Tibial nerve (tissue), 4 donors: ENCODE measurements at regions not wholly inside any gene's neighbourhood (a gene's known extent, or its start where the extent isn't known, plus 50 kb on each side); places are given as distances from the start of the nearest gene placed in this dataset.

Experiments
- DNase-seq, 2 donors: peaks; one replicate each; pipeline ENCODE4 v3.0.0-alpha.2; 2019; ENCODE audit warnings: low spot score in 2 of 2
- H3K27ac ChIP-seq, 4 donors: fragments of 200-600 bp; sonication (generic) in 3 of 4; one replicate each; pipeline ENCODE4 v1.5.1; 2017 to 2019; ENCODE audit warnings: mild to moderate bottlenecking in 1 of 4
- H3K27me3 ChIP-seq, 2 donors: fragments of 200-600 bp; sonication (generic) in 1 of 2; one replicate each; pipeline versions ENCODE4 v1.5.1 to v1.6.0; 2017 to 2019
- H3K36me3 ChIP-seq, 3 donors: fragments of 200-600 bp; sonication (generic); one replicate each; pipeline ENCODE4 v1.5.1; 2018 to 2019
- H3K4me1 ChIP-seq, 4 donors: fragments of 200-600 bp; sonication (generic) in 3 of 4; one replicate each; pipeline ENCODE4 v1.5.1; 2017 to 2019
- H3K4me3 ChIP-seq, 4 donors: fragments of 200-600 bp; sonication (generic) in 3 of 4; one replicate each; pipeline ENCODE4 v1.5.1; 2017 to 2019; ENCODE audit warnings: mild to moderate bottlenecking in 1 of 4, moderate library complexity in 1 of 4
- H3K9me3 ChIP-seq, 4 donors: fragments of 200-600 bp; sonication (generic) in 3 of 4; one replicate each; pipeline ENCODE4 v1.5.1; 2017 to 2019
- EP300 ChIP-seq, 2 donors: sonication (generic); formaldehyde crosslinking; IDR thresholded peaks; one replicate each; pipeline ENCODE4 v1.6.1; 2017; ENCODE audit warnings: antibody characterized with exemption in 2 of 2, mild to moderate bottlenecking in 1 of 2
- POLR2A ChIP-seq, 2 donors: fragments of 450-650 bp; IDR thresholded peaks; one replicate each; pipeline ENCODE4 v1.6.1; 2017; ENCODE audit warnings: antibody characterized with exemption in 2 of 2, mild to moderate bottlenecking in 2 of 2, moderate library complexity in 2 of 2
- WGBS, 2 donors: methylation state at CpG; one replicate each; pipeline ENCODE4 v1.1.5; 2018; 5-methylcytosine and 5-hydroxymethylcytosine counted together
- TF ChIP-seq, protein P1 (sequence below), 5 experiments: fragments of 200-600 bp in 3 of 5; fragments of 450-650 bp in 2 of 5; sonication (generic) in 3 of 5; IDR thresholded peaks; one replicate each; pipeline ENCODE4 v1.5.1; 2016 to 2019; ENCODE audit warnings: antibody characterized with exemption in 5 of 5, mild to moderate bottlenecking in 3 of 5, moderate library complexity in 2 of 5

- no peak for DNase-seq
- TF ChIP-seq POLR2A (IDR thresholded peaks at IDR 0.05) = no peak
- TF ChIP-seq, protein P1, sequence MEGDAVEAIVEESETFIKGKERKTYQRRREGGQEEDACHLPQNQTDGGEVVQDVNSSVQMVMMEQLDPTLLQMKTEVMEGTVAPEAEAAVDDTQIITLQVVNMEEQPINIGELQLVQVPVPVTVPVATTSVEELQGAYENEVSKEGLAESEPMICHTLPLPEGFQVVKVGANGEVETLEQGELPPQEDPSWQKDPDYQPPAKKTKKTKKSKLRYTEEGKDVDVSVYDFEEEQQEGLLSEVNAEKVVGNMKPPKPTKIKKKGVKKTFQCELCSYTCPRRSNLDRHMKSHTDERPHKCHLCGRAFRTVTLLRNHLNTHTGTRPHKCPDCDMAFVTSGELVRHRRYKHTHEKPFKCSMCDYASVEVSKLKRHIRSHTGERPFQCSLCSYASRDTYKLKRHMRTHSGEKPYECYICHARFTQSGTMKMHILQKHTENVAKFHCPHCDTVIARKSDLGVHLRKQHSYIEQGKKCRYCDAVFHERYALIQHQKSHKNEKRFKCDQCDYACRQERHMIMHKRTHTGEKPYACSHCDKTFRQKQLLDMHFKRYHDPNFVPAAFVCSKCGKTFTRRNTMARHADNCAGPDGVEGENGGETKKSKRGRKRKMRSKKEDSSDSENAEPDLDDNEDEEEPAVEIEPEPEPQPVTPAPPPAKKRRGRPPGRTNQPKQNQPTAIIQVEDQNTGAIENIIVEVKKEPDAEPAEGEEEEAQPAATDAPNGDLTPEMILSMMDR (IDR thresholded peaks at IDR 0.05) = no peak
- TF ChIP-seq EP300 (IDR thresholded peaks at IDR 0.05) = no peak
- no peaks in the 10 kb centered on the region for H3K4me1 ChIP-seq
- no peak overlapping the region for H3K27ac ChIP-seq
- H3K27me3 ChIP-seq = no peaks in the 10 kb centered on the region
- H3K4me3 ChIP-seq = no peak overlapping the region
- no peaks in the 10 kb centered on the region for H3K9me3 ChIP-seq
- no peaks in the 10 kb centered on the region for H3K36me3 ChIP-seq
Observed at GRCh38 chr2:59851836-59852475, 701.5 kb downstream of the BCL11A start.

DNA sequence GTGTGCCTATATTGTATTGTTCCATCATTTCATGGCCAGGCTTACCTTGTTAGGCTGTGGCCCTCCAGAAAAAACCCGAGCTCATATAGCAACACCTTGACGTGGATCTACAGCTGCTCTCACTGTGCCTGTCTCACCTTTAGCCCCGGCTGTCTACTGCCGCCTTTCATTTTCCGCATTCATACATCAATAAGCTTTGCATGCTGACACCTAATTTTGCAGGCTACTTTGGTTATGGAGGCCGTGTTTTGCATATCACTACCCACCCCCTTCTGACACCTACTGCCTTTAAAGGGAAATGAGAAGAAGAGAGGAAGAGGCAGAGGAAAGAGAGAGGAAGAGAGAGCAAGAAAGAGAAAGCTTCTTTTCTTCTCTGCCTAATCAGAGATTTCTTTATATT lies 702.9 kb downstream of the BCL11A start:
- Histone ChIP-seq H3K27me3 (no peaks in the 10 kb centered on the region), H3K27ac (no peak overlapping the region), H3K4me1 (no peaks in the 10 kb centered on the region), H3K4me3 (no peak overlapping the region), H3K9me3 (no peaks in the 10 kb centered on the region), H3K36me3 (no peaks in the 10 kb centered on the region)
- TF ChIP-seq EP300 (IDR thresholded peaks at IDR 0.05) (no peak), POLR2A (IDR thresholded peaks at IDR 0.05) (no peak)
- TF ChIP-seq, protein P1 (IDR thresholded peaks at IDR 0.05) = no peak
- no peak for DNase-seq
- 87 to 88% methylated on average over 6 of the region's 6 CpGs for WGBS, 2 donors

GRCh38 chr2:59833941-59834340 lies 719.5 kb downstream of the BCL11A start:
- H3K36me3 ChIP-seq = no peaks in the 10 kb centered on the region
- H3K27me3 ChIP-seq = no peaks in the 10 kb centered on the region
- TF ChIP-seq POLR2A (IDR thresholded peaks at IDR 0.05) (no peak), EP300 (IDR thresholded peaks at IDR 0.05) (no peak)
- TF ChIP-seq, protein P1 (IDR thresholded peaks at IDR 0.05) = no peak
- no peak overlapping the region for H3K4me3 ChIP-seq
- H3K9me3 ChIP-seq = no peaks in the 10 kb centered on the region
- 67 to 79% methylated on average over 3 of the region's 3 CpGs for WGBS, 2 donors
- no peak for DNase-seq
- no peaks in the 10 kb centered on the region for H3K4me1 ChIP-seq
- no peak overlapping the region for H3K27ac ChIP-seq

DNA sequence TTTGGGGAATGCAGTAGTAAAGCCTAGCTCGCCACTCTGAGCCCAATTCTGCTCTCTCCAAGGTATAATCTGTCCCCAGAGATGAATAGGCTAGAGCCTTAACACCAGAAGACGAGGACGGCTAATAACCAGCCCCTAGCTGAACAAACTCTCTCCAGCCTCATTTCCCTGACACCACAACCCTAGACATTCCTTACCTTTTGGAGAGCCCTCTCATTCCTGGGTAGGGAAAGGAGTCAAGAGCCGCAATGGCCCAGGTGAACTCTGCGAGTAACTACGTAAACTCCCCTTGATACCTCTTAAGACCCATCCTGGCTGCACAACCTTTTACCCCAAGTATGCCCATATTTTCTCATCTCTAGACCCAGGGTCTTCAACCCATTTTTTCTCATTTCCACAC lies 722.9 kb downstream of the BCL11A start:
- no peak for DNase-seq
- Histone ChIP-seq H3K9me3 (no peaks in the 10 kb centered on the region), H3K27me3 (no peaks in the 10 kb centered on the region), H3K27ac (no peak overlapping the region), H3K36me3 (no peaks in the 10 kb centered on the region), H3K4me3 (no peak overlapping the region), H3K4me1 (no peaks in the 10 kb centered on the region)
- TF ChIP-seq EP300 (IDR thresholded peaks at IDR 0.05) (no peak), POLR2A (IDR thresholded peaks at IDR 0.05) (no peak)
- TF ChIP-seq, protein P1 (IDR thresholded peaks at IDR 0.05) = no peak
- WGBS, 2 donors = 87 to 93% methylated on average over 6 of the region's 6 CpGs

GRCh38 chr2:59827677-59828076 lies 725.8 kb downstream of the BCL11A start:
- Histone ChIP-seq H3K27me3 (no peaks in the 10 kb centered on the region), H3K36me3 (no peaks in the 10 kb centered on the region), H3K4me3 (no peak overlapping the region), H3K27ac (no peak overlapping the region), H3K9me3 (no peaks in the 10 kb centered on the region), H3K4me1 (no peaks in the 10 kb centered on the region)
- DNase-seq = no peak
- TF ChIP-seq, protein P1 (IDR thresholded peaks at IDR 0.05) = no peak
- TF ChIP-seq EP300 (IDR thresholded peaks at IDR 0.05) = no peak
- TF ChIP-seq POLR2A (IDR thresholded peaks at IDR 0.05) = no peak
- 87 to 89% methylated on average over 5 of the region's 5 CpGs for WGBS, 2 donors
